ENCODE measurements at regions not wholly inside any gene's neighbourhood (a gene's known extent, or its start where the extent isn't known, plus 50 kb on each side); places are given as distances from the start of the nearest gene placed in this dataset.

GRCh38 chr6:133187114-133187513 lies 54.0 kb upstream of the EYA4 start:
- DNase-seq (ENCODE audit: low spot score), result no peak

- no peak for DNase-seq (ENCODE audit: low spot score)
These were observed 53.3 kb upstream of the EYA4 start for GRCh38 chr6:133187657-133188453.

- no peak for DNase-seq (ENCODE audit: low spot score)
These were observed 50.2 kb upstream of the EYA4 start for GRCh38 chr6:133190912-133191311.

GRCh38 chr6:133191323-133191722 lies 49.8 kb upstream of the EYA4 start:
- DNase-seq (ENCODE audit: low spot score), result no peak
